Neuronal stem cell (in vitro differentiated cells): ENCODE measurements at regions not wholly inside any gene's neighbourhood (a gene's known extent, or its start where the extent isn't known, plus 50 kb on each side); places are given as distances from the start of the nearest gene placed in this dataset.

Experiments
- DNase-seq: peaks from one replicate; pipeline ENCODE4 v3.0.0-alpha.2; 2013; ENCODE audit warnings: low spot score
- H2AFZ ChIP-seq: one replicate; pipeline ENCODE4 v1.6.1; 2013; ENCODE audit warnings: mild to moderate bottlenecking, low read length, inconsistent platforms
- H2AK5ac ChIP-seq: 2 replicates; pipeline ENCODE4 v1.6.1; 2013; ENCODE audit warnings: low read depth, mild to moderate bottlenecking, inconsistent platforms, low read length, moderate library complexity, mixed read lengths
- H2BK120ac ChIP-seq: 2 replicates; pipeline ENCODE4 v1.6.1; 2013; ENCODE audit warnings: low read depth, mild to moderate bottlenecking, inconsistent platforms, low read length, moderate library complexity, mixed read lengths
- H2BK12ac ChIP-seq: one replicate; pipeline ENCODE4 v1.6.1; 2013; ENCODE audit warnings: low read length, inconsistent platforms
- H2BK15ac ChIP-seq: 2 replicates; pipeline ENCODE4 v1.6.1; 2013; ENCODE audit warnings: mild to moderate bottlenecking, low read length, inconsistent platforms, mixed read lengths
- H2BK5ac ChIP-seq: one replicate; pipeline ENCODE4 v1.6.1; 2013; ENCODE audit warnings: inconsistent platforms, mild to moderate bottlenecking, low read length, moderate library complexity
- H3K14ac ChIP-seq: one replicate; pipeline ENCODE4 v1.6.1; 2013; ENCODE audit warnings: low read length, inconsistent platforms
- H3K18ac ChIP-seq: 2 replicates; pipeline ENCODE4 v1.6.1; 2013; ENCODE audit warnings: low read length, inconsistent platforms
- H3K23ac ChIP-seq: 2 replicates; pipeline ENCODE4 v1.6.1; 2013; ENCODE audit warnings: low read depth, mild to moderate bottlenecking, mixed read lengths, low read length, inconsistent platforms; ENCODE audit not compliant: poor library complexity
- H3K27ac ChIP-seq: replicated peaks from 3 replicates; pipeline ENCODE4 v1.5.1; 2013; ENCODE audit warnings: low read length, inconsistent platforms
- H3K27me3 ChIP-seq, 3 experiments: 2 replicates each; pipeline ENCODE4 v1.6.1; 2013; ENCODE audit warnings: low read length in 3 of 3, mild to moderate bottlenecking in 2 of 3, inconsistent platforms in 1 of 3, low read depth in 1 of 3, mixed read lengths in 1 of 3, moderate library complexity in 1 of 3; ENCODE audit not compliant: control insufficient read depth in 3 of 3, insufficient read depth in 3 of 3
- H3K36me3 ChIP-seq, 2 donors: replicated peaks in 1 of 2; 2 replicates each; pipeline ENCODE4 v1.6.1; 2013; ENCODE audit warnings: low read length in 2 of 2; ENCODE audit not compliant: control insufficient read depth in 2 of 2, insufficient read depth in 2 of 2
- H3K4ac ChIP-seq: 2 replicates; pipeline ENCODE4 v1.6.1; 2013; ENCODE audit warnings: inconsistent platforms, mild to moderate bottlenecking, low read length, moderate library complexity
- H3K4me1 ChIP-seq, 2 donors: 1 replicate in 1 of 2; 2 replicates in 1 of 2; pipeline ENCODE4 v1.6.1; 2013; ENCODE audit warnings: low read length in 2 of 2, low read depth in 1 of 2; ENCODE audit not compliant: control insufficient read depth in 2 of 2, insufficient read depth in 1 of 2
- H3K4me2 ChIP-seq: one replicate; pipeline ENCODE4 v1.6.1; 2013; ENCODE audit warnings: mild to moderate bottlenecking, low read length, inconsistent platforms; ENCODE audit not compliant: insufficient read depth, poor library complexity, severe bottlenecking
- H3K4me3 ChIP-seq, 2 donors: 2 replicates each; pipeline ENCODE4 v1.5.1; 2013; ENCODE audit warnings: low read length in 2 of 2, mild to moderate bottlenecking in 2 of 2, inconsistent platforms in 1 of 2, moderate library complexity in 1 of 2
- H3K79me1 ChIP-seq: one replicate; pipeline ENCODE4 v1.6.1; 2013; ENCODE audit warnings: low read depth, mild to moderate bottlenecking, inconsistent platforms, low read length, moderate library complexity
- H3K9ac ChIP-seq: one replicate; pipeline ENCODE4 v1.6.1; 2013; ENCODE audit warnings: mild to moderate bottlenecking, low read depth, low read length, inconsistent platforms; ENCODE audit not compliant: poor library complexity
- H3K9me3 ChIP-seq, 2 donors: replicated peaks in 1 of 2; 2 replicates each; pipeline versions ENCODE3 to v1.6.1; 2013; ENCODE audit warnings: low read length in 2 of 2, mild to moderate bottlenecking in 2 of 2, inconsistent platforms in 1 of 2, low read depth in 1 of 2, mixed read lengths in 1 of 2, moderate library complexity in 1 of 2; ENCODE audit not compliant: control insufficient read depth in 2 of 2, insufficient read depth in 1 of 2
- H4K8ac ChIP-seq: one replicate; pipeline ENCODE4 v1.6.1; 2013; ENCODE audit warnings: low read depth, mild to moderate bottlenecking, inconsistent platforms, low read length, moderate library complexity
- H4K91ac ChIP-seq: one replicate; pipeline ENCODE4 v1.6.1; 2013; ENCODE audit warnings: low read length, low read depth, mild to moderate bottlenecking, inconsistent platforms; ENCODE audit not compliant: poor library complexity
- WGBS, 2 donors: extraction: QIAGEN DNeasy Blood & Tissue Kit; methylation state at CpG; one replicate each; pipeline ENCODE4 v1.1.7; 2013; ENCODE audit warnings: missing lambda C conversion rate in 2 of 2, mixed read lengths in 1 of 2; ENCODE audit not compliant: insufficient read length in 2 of 2, insufficient replicate concordance in 1 of 2; ENCODE audit errors: extremely low coverage in 2 of 2; 5-methylcytosine and 5-hydroxymethylcytosine counted together

GRCh38 chr2:148594216-148594615 lies 50.3 kb upstream of the EPC2 start:
- H3K18ac ChIP-seq: no peak overlapping the region
- H3K23ac ChIP-seq: no peak overlapping the region
- H3K14ac ChIP-seq: no peak overlapping the region
- H3K4me3 ChIP-seq: no peak overlapping the region
- no peak overlapping the region for H2BK5ac ChIP-seq
- H3K36me3 ChIP-seq: no peaks in the 10 kb centered on the region
- H3K79me1 ChIP-seq: no peaks in the 10 kb centered on the region
- no peak overlapping the region for H3K27ac ChIP-seq
- WGBS, 2 donors: no CpG with 5 or more reads among the region's 5 CpGs
- H2AK5ac ChIP-seq: no peak overlapping the region
- DNase-seq: no peak
- H2BK15ac ChIP-seq: no peak overlapping the region
- no peak overlapping the region for H2BK12ac ChIP-seq
- H3K27me3 ChIP-seq: no peaks in the 10 kb centered on the region
- H4K8ac ChIP-seq: no peak overlapping the region
- H2BK120ac ChIP-seq: no peak overlapping the region
- H2AFZ ChIP-seq: peak overlapping the region; percentile 40
- H4K91ac ChIP-seq: no peak overlapping the region
- H3K4ac ChIP-seq: no peak overlapping the region
- H3K4me1 ChIP-seq: no peaks in the 10 kb centered on the region
- H3K4me2 ChIP-seq: no peak overlapping the region
- H3K9ac ChIP-seq: no peak overlapping the region
- H3K9me3 ChIP-seq: no peaks in the 10 kb centered on the region
